Renal pelvis (tissue), 1 donor: ENCODE measurements at regions not wholly inside any gene's neighbourhood (a gene's known extent, or its start where the extent isn't known, plus 50 kb on each side); places are given as distances from the start of the nearest gene placed in this dataset.

Source experiments
- DNase-seq: peaks from one replicate; pipeline ENCODE4 v3.0.0-alpha.2; 2013

GRCh38 chr15:38860253-38860652 lies 295.6 kb upstream of the RASGRP1 start:
- no peak for DNase-seq

DNA sequence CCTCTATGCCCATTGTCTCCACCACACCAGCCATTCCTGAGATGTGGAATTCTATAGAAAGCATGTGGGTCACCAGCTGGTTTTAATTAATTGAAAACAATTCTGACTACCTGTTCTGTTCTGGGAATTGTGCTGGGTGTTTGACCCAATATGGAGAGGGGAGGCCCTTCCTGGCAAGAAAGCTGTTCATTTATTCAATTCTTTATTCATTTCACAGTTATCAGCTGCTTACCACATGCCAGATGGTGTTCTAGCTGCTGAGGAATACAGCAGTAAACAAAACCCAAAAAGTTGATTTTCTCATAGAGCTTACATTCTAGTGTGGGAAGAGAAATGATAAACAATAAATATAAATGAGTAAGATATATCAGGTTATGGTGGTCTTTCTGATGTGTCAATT lies 296.1 kb upstream of the RASGRP1 start:
- DNase-seq, result no peak

GRCh38 chr15:38861108-38861507 lies 296.5 kb upstream of the RASGRP1 start:
- DNase-seq, result no peak

GRCh38 chr15:38862099-38862498 lies 297.5 kb upstream of the RASGRP1 start:
- DNase-seq, result no peak

DNA sequence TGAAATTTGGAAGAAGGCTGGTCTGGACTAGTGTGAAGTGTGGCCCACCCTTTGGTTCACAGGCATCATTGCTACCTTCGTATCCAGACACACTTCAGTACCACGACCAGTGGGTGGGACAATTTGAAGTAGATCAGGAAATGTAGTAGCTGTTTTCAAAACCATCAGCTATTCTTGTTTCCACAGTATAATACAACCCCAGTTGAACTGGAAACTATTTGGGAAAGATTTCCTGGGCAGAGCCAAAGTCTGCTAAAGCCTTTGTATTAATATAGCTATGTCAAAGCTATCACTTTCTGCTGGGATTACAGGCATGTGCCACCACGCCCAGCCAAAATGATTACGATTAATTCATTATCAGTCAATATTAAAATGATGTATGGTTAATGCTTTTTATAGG lies 298.8 kb upstream of the RASGRP1 start:
- no peak for DNase-seq

- DNase-seq, result no peak
Observed at GRCh38 chr15:38864122-38864521, 299.5 kb upstream of the RASGRP1 start.

GRCh38 chr15:38864827-38865581 lies 300.4 kb upstream of the RASGRP1 start:
- DNase-seq, result no peak

DNA sequence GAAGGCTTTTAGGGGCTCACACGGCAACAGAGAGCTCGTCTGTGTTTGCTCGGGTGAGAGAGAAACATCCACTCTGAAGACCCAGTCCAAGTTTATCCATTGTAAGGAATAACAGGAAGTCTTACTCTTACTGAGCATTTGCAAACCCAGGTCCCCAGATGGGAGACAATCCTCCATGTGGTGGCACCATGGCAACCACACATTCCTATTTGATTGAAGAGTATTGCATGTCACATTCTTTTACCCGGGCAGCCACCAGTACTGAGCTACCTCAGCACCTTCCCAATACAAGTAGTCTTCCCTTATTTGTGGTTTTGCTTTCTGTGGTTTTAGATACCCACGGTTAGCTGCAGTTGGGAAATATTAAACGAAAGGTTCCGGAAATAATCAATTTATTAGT lies 302.9 kb upstream of the RASGRP1 start:
- no peak for DNase-seq

DNA sequence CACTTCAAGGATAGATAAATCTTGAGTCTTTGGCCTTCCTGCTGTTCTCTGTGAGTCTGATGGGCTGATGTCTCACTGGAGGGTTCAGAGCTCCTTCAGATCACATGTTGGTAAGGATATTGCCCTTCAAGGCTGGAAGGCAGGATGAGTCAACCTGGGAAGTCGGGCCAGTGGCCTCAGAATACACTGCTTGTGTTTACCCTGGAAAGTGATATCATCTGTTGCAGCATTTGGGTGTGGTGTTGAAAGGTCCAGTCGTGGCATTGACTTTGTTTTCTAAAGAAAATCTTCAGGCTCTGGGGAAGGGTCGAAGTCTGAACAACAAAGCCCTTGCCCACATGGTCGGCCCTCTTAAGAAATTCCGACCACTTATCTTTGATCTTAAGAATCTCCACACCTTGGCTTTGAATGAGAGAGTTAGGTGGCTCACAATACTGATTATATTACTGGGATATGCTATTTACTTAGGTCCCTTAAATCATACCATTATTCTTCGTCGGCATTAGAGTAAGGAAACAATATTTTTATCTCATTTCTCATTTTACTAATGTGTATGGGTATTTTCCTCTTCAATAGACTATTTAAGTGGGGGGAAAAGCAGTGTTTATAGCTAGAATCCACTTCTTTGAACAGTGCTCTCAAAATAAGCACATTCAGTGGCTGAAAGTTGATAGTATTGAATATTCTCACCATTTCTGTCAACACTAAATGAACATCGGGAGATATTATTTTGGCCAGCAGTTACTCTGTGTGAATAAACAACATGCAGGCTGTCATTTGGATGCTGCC lies 303.9 kb upstream of the RASGRP1 start:
- DNase-seq, result no peak

GRCh38 chr15:38871638-38872037 lies 307.0 kb upstream of the RASGRP1 start:
- no peak for DNase-seq

DNA sequence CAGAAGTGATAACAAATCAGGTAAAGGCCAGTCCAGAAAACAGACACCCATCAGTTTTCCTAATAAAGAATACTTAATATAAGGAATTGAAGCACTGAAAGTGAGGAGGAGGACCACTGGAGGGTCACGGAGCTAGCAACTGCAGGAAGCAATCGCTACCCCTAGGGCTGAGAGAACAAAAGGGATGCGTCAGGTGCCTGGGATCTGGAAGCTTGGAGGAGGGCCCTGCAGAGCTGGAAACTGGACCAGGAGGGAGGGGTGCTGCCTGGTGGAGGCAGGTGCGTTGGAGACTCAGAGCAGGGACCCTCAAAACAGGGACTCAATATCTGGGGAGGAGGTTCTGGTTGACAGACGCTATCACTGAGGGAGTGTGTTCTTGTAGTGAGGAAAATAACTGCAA lies 308.1 kb upstream of the RASGRP1 start:
- no peak for DNase-seq

- DNase-seq, result no peak
Observed at GRCh38 chr15:38873158-38873557, 308.5 kb upstream of the RASGRP1 start.

DNA sequence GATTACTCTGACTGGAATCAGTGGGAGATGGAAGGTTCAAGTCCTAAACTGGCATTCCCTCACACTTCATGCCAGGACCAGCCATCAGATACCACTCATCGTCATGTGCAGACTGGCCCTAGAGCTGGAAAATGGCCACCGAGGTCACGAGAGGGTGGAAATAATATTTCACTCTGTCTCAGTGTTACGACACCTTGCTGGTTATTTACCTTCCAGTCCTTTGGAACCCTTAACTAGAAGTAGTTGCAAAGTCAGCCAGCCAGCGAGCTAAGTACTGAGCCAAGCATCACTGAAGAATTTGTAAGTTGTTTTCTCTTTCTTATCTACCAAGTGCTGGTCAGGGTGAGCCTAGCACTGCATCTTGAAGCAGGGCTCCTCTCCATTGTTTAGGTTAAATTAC lies 309.9 kb upstream of the RASGRP1 start:
- DNase-seq, result no peak

DNA sequence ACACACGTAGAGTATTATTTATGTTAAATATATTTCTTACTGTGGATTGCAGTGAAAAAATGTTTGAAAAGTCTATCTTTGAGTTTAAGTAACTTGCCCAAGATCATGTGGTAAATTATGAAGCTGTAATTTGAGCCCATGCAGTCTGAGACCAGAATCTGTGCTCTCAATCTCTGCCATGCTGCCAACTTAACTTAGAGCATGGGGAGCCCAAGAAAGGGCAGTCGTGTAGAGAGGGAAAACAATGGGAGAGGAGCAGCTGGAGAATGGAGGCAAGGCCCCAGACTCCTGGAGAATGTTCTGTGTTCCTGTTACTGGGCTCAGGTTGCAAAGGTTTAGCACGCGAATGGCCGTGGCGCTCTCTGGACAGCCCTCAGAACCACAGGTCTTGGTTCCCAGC lies 311.6 kb upstream of the RASGRP1 start:
- no peak for DNase-seq

DNA sequence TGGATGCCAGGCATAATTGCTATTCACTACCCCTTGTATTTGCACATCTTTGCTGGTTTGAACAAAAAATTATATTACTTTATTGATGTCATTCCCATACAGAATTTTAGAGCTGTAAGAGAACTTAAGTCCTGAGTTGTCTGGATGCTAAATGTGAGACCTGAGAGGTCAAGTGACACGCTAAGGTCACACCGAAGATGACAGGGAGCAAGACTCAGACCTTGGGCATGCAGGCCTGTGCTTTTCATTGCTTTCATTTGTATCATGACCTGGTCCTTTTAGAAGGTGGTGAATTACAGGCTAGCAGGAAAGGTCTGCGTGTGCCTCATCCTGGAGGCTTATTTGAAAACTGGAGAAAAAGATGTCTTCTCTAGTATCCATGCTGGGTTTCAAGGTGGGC lies 312.0 kb upstream of the RASGRP1 start:
- no peak for DNase-seq

GRCh38 chr15:38877471-38877870 lies 312.9 kb upstream of the RASGRP1 start:
- DNase-seq, result no peak

DNA sequence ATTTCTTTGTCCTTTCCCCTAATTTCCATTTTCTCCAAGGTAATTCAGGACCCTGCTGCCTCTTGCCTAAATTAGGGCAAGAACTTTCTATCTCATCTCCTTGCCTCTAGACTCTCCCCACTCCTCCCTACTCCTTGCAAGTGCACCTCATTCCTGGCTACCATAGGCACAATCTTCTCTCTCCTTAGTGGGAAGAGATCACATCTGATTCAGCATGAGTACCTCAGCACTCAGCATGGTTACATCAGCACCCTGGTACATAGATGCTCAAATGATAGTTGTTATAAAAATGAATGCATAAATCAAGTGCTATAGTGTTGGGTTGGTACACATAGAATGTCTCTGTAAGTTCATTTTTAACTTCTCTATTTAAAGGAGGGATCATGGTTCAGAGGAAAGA lies 313.4 kb upstream of the RASGRP1 start:
- no peak for DNase-seq

DNA sequence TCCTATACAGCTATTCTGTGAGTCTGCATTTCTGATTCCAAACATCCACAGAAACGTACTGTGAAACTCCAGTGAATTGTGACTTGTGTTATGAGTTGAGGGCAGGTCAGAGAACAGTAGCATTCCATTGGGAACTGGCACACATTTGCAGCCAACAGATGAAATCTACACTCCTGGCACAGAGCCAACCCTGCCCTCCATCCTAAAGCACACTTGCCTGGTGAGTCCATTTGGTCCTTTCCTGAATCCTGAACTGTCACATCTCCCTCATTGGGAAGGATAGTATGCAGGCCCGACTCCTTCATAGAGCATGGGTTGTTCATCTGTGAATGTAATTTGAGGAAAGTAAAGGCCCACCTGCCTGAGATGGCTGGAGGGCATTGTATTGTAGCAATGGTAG lies 314.3 kb upstream of the RASGRP1 start:
- DNase-seq, result no peak

GRCh38 chr15:38879909-38880471 lies 315.4 kb upstream of the RASGRP1 start:
- no peak for DNase-seq

GRCh38 chr15:38882221-38882620 lies 317.6 kb upstream of the RASGRP1 start:
- no peak for DNase-seq

- no peak for DNase-seq
Observed at GRCh38 chr15:38883987-38884386, 319.4 kb upstream of the RASGRP1 start.

DNA sequence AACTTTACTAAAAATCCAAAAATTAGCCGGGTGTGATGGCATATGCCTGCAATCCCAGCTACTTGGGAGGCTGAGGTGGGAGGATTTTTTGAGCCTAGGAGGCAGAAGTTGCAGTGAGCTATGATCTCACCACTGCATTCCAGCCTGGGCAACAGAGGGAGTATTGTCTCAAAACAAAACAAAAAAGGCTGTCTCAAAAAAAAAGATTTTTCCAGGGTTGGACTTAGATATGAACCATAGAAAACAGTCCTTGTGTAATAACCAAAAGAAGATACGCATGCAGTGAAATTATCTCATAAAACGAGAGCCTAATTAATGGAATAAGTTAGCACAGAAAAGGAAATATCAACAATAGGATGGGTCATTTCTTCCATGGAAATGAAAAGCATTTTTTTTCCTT lies 320.4 kb upstream of the RASGRP1 start:
- DNase-seq, result no peak

GRCh38 chr15:38885471-38885952 lies 320.9 kb upstream of the RASGRP1 start:
- no peak for DNase-seq
